Loucy (cell line): ENCODE measurements at regions not wholly inside any gene's neighbourhood (a gene's known extent, or its start where the extent isn't known, plus 50 kb on each side); places are given as distances from the start of the nearest gene placed in this dataset.
"Not testable (repeated sequence)": the region's sequence is repeated elsewhere in the genome, so short reads cannot be mapped to it uniquely, and the experiment has no call there.

ENCODE experiments used
- CTCF ChIP-seq: fragments of 200-600 bp; sonication (generic); conservative IDR thresholded peaks from 2 replicates; pipeline ENCODE4 v1.5.1; 2014; ENCODE audit warnings: mild to moderate bottlenecking, antibody characterized with exemption, low read length
- EZH2phosphoT487 ChIP-seq: fragments of 200-600 bp; IDR thresholded peaks from 2 replicates; pipeline ENCODE4 v1.6.1; 2018; ENCODE audit warnings: antibody characterized with exemption, mild to moderate bottlenecking, moderate library complexity, borderline replicate concordance

GRCh38 chr11:12595089-12595847 is 79.0 kb upstream of the TEAD1 start:
- TF ChIP-seq CTCF, EZH2phosphoT487: not testable (repeated sequence)
